Pancreas (tissue), 10 donors: ENCODE measurements at regions not wholly inside any gene's neighbourhood (a gene's known extent, or its start where the extent isn't known, plus 50 kb on each side); places are given as distances from the start of the nearest gene placed in this dataset.

Experiments
- ATAC-seq, 4 donors: fragments of 200-7000 bp; cut with Tn5 transposase; one replicate each; pipeline versions ENCODE4 v1.8.0 to v1.9.1; 2020; ENCODE audit warnings: mild to moderate bottlenecking in 4 of 4, moderate library complexity in 4 of 4
- DNase-seq, 6 donors: peaks; one replicate each; pipeline ENCODE4 v3.0.0-alpha.2; 2020
- FAIRE-seq: peaks from 2 replicates; lab custom pipeline; 2012; peaks lifted over from hg19 to GRCh38; lab: Jason Lieb, UNC
- H3K27ac ChIP-seq, 4 donors: fragments of 200-600 bp; sonication (generic); 1 replicate in 3 of 4; 2 replicates in 1 of 4; pipeline versions ENCODE4 v1.5.0 to v1.8.0; 2020
- H3K27me3 ChIP-seq, 4 donors: fragments of 200-600 bp; one replicate each; pipeline ENCODE4 v1.8.0; 2021
- H3K36me3 ChIP-seq, 3 donors: fragments of 200-600 bp; sonication (generic) in 1 of 3; one replicate each; pipeline versions ENCODE4 v1.5.0 to v1.8.0; 2020 to 2021
- H3K4me1 ChIP-seq, 3 donors: fragments of 200-600 bp; one replicate each; pipeline ENCODE4 v1.8.0; 2021
- H3K4me3 ChIP-seq, 4 donors: fragments of 200-600 bp; sonication (generic) in 2 of 4; one replicate each; pipeline versions ENCODE4 v1.5.0 to v1.8.0; 2020 to 2021
- H3K9me3 ChIP-seq, 4 donors: fragments of 200-600 bp; one replicate each; pipeline ENCODE4 v1.8.0; 2021
- CTCF ChIP-seq, 4 donors: fragments of 200-600 bp; sonication (generic) in 3 of 4; IDR thresholded peaks; one replicate each; pipeline versions ENCODE4 v1.5.0 to v1.8.0; 2021; ENCODE audit warnings: antibody characterized with exemption in 4 of 4
- WGBS, 2 donors: extraction: QIAGEN DNeasy Blood & Tissue Kit; methylation state at CpG; one replicate each; pipeline ENCODE4 v1.1.7; 2013; 5-methylcytosine and 5-hydroxymethylcytosine counted together
- intact Hi-C, 3 donors: fragments of 100-400 bp; cut with DNase I; formaldehyde crosslinking; loops; one replicate each; pipeline versions ENCODE4 v1.11.1 to v1.14.2; 2022
- donor health status: healthy with polysubstance abuse.
- donor health status: DM: no; HTN: no; CAD: no; lungs with moderate emphysema.
- donor health status: DM: no; HTN: no; CAD: no.
- donor health status: control.
- donor health status: control.
- donor health status: Bipolar disorder and iron deficiency.
- donor health status: DM: yes; HTN: yes; CAD: no.
- donor health status: DM: no; HTN: no; CAD: no.
- donor health status: DM: no; HTN: no; CAD: no.
- donor health status: DM: yes; HTN: yes; CAD: no.

DNA sequence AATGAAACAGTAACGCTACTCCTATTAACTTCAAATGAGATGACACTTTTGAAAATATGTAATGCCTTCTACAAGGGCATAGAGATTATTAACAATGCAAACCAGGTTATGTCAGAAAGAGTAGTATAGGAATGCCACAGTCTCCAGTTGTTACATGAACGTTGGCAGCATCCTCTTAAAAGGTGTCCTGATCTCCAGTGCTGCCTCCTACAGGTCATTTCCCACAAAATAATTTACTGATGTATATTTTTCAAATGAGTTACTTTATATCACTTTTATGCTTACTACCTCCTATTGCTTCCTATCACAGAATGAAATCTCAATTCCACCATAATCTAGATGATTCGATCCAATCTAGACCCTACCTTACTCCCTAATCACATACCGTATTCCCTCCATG, 195.2 kb upstream of the EPHA5 start:
- H3K4me1 ChIP-seq: no peaks in the 10 kb centered on the region
- H3K27ac ChIP-seq: no peak overlapping the region
- no peak overlapping the region for H3K4me3 ChIP-seq
- 36 to 49% methylated on average over 4 of the region's 4 CpGs for WGBS, 2 donors
- intact Hi-C loops: no loop called here
- ATAC-seq (no peak), DNase-seq (no peak), FAIRE-seq (no peak)
- no peaks in the 10 kb centered on the region for H3K9me3 ChIP-seq
- no peaks in the 10 kb centered on the region for H3K36me3 ChIP-seq
- TF ChIP-seq CTCF (IDR thresholded peaks at IDR 0.05): no peak
- H3K27me3 ChIP-seq: no peaks in the 10 kb centered on the region

DNA sequence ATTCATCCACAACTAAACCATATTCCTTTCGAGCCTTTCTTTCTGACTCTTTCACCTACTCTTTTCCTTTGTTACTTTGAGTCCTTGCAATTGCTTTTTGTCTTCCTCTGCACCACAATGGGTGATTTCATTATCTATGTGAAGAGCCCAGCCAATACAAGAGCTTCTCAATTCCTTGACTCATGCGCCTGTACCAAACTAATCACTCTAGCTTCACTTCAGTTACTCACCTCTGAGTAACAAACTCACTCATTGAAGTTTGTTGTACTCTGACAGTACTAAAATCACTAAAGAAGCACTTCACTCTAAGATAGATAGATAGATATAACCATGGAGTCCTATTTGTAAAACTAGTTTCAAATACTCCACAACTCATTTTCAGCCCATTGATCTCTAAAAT, 191.7 kb upstream of the EPHA5 start:
- no peak for TF ChIP-seq CTCF (IDR thresholded peaks at IDR 0.05)
- Histone ChIP-seq H3K4me3 (no peak overlapping the region), H3K36me3 (no peaks in the 10 kb centered on the region), H3K9me3 (no peaks in the 10 kb centered on the region), H3K4me1 (no peaks in the 10 kb centered on the region), H3K27ac (no peak overlapping the region), H3K27me3 (no peaks in the 10 kb centered on the region)
- FAIRE-seq: no peak
- no peak for DNase-seq
- intact Hi-C loops: no loop called here
- 84 to 87% methylated on average over 2 of the region's 2 CpGs for WGBS, 2 donors
- no peak for ATAC-seq

GRCh38 chr4:65845199-65845773, 175.0 kb upstream of the EPHA5 start:
- Histone ChIP-seq H3K27ac (no peak overlapping the region), H3K36me3 (no peaks in the 10 kb centered on the region), H3K4me1 (no peaks in the 10 kb centered on the region), H3K9me3 (no peaks in the 10 kb centered on the region), H3K4me3 (no peak overlapping the region), H3K27me3 (no peaks in the 10 kb centered on the region)
- DNase-seq (no peak), FAIRE-seq (no peak), ATAC-seq (no peak)
- intact Hi-C loops: no loop called here
- WGBS, 2 donors: 62 to 72% methylated on average over 4 of the region's 4 CpGs
- no peak for TF ChIP-seq CTCF (IDR thresholded peaks at IDR 0.05)

GRCh38 chr4:65839164-65839931, 169.1 kb upstream of the EPHA5 start:
- Histone ChIP-seq H3K9me3 (no peaks in the 10 kb centered on the region), H3K27me3 (no peaks in the 10 kb centered on the region), H3K36me3 (no peaks in the 10 kb centered on the region), H3K27ac (no peak overlapping the region), H3K4me3 (no peak overlapping the region), H3K4me1 (no peaks in the 10 kb centered on the region)
- FAIRE-seq: no peak
- intact Hi-C loops: no loop called here
- WGBS, 2 donors: 58 to 61% methylated on average over 2 of the region's 2 CpGs
- DNase-seq: no peak
- no peak for TF ChIP-seq CTCF (IDR thresholded peaks at IDR 0.05)
- ATAC-seq: no peak

DNA sequence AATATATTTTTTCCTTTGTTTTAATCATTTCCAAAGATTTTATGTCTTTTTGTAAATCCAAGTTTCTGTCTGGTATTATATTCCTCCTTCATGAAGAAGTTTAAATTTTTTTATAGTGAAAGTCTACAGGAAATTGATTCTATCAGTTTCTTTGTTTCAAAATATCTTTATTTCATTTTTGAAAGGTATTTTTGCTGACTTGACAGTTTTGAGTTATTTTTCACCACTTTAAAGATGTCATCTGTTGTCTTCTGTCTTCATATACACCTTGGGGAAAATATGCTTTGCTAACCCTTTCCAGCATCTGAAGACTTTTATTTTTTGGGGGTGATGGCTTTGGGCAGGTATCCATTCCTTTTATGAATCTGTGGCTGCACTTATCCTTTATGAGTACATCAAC, 164.4 kb upstream of the EPHA5 start:
- FAIRE-seq (no peak), DNase-seq (no peak), ATAC-seq (no peak)
- Histone ChIP-seq H3K27ac (no peak overlapping the region), H3K4me3 (no peak overlapping the region), H3K36me3 (no peaks in the 10 kb centered on the region), H3K9me3 (no peaks in the 10 kb centered on the region), H3K27me3 (no peaks in the 10 kb centered on the region), H3K4me1 (no peaks in the 10 kb centered on the region)
- intact Hi-C loops: no loop called here
- TF ChIP-seq CTCF (IDR thresholded peaks at IDR 0.05): no peak
